ENCODE measurements at regions not wholly inside any gene's neighbourhood (a gene's known extent, or its start where the extent isn't known, plus 50 kb on each side); places are given as distances from the start of the nearest gene placed in this dataset.

- H3K4me1 ChIP-seq (ENCODE audit: control insufficient read depth in 5 of 5, insufficient read depth in 5 of 5, low read length in 5 of 5), result peaks cover 0 to 9% (median under 1%) of the 10 kb centered on the region in 5 donors
- 62 to 91% methylated on average over 13 of the region's 13 CpGs for WGBS, 2 donors
- no peak for DNase-seq
Observed at GRCh38 chr14:31944256-31945073, 132.6 kb upstream of the ARHGAP5 start.

DNA sequence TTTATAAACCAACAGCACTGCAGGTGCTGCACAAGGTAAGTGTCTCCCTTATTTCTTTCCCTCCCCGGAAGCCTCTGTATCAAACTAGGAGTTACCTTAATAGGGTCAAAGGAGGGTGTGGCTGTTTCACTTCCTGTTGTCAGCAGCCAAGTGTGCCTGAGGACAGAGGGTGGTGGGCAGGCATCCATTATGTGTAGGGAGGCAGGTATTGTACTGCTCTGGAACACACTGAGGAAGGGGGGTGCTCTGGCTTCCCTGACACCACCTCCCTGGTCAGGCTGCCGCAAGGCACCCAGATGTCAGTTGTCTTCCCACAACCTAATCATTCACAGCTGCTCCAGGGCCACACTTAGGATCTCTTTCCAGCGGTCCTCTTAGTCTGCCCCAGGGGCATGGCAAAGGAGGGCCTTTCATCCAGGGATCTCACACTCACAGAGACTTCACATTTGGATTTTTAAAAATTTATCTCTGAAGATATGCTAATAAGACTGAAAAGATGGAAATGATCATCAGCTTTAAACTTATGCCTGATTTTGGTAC is 132.0 kb upstream of the ARHGAP5 start:
- TF ChIP-seq, protein P1, sequence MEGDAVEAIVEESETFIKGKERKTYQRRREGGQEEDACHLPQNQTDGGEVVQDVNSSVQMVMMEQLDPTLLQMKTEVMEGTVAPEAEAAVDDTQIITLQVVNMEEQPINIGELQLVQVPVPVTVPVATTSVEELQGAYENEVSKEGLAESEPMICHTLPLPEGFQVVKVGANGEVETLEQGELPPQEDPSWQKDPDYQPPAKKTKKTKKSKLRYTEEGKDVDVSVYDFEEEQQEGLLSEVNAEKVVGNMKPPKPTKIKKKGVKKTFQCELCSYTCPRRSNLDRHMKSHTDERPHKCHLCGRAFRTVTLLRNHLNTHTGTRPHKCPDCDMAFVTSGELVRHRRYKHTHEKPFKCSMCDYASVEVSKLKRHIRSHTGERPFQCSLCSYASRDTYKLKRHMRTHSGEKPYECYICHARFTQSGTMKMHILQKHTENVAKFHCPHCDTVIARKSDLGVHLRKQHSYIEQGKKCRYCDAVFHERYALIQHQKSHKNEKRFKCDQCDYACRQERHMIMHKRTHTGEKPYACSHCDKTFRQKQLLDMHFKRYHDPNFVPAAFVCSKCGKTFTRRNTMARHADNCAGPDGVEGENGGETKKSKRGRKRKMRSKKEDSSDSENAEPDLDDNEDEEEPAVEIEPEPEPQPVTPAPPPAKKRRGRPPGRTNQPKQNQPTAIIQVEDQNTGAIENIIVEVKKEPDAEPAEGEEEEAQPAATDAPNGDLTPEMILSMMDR (IDR thresholded peaks at IDR 0.05; ENCODE audit: control extremely low read depth, extremely low read depth), result no peak
- 80 to 85% methylated on average over 3 of the region's 3 CpGs for WGBS, 2 donors
- no peak for DNase-seq

More at GRCh38 chr14:31944256-31945073, 132.6 kb upstream of the ARHGAP5 start:
- no peak overlapping the region for H3K9ac ChIP-seq (ENCODE audit: insufficient read depth in 1 of 2, low read length in 2 of 2)
- TF ChIP-seq, protein P1 (IDR thresholded peaks at IDR 0.05; ENCODE audit: control extremely low read depth, extremely low read depth), result no peak
- no peaks in the 10 kb centered on the region for H3K9me3 ChIP-seq (ENCODE audit: control insufficient read depth in 4 of 4, insufficient read depth in 3 of 4, low read length in 3 of 4)
- H3K27me3 ChIP-seq (ENCODE audit: control insufficient read depth in 3 of 3, insufficient read depth in 3 of 3, low read length in 2 of 3), result no peaks in the 10 kb centered on the region
- no peaks in the 10 kb centered on the region for H3K36me3 ChIP-seq (ENCODE audit: control insufficient read depth in 4 of 4, insufficient read depth in 4 of 4, low read length in 4 of 4)
- ATAC-seq (ENCODE audit: insufficient read depth, low FRiP score), result no peak
- H3K4me3 ChIP-seq, result no peak overlapping the region
- no peak overlapping the region for H3K27ac ChIP-seq (ENCODE audit: low read depth in 1 of 2, low read length in 1 of 2)

GRCh38 chr14:31945701-31946100 is 131.4 kb upstream of the ARHGAP5 start:
- H3K27me3 ChIP-seq (ENCODE audit: control insufficient read depth in 3 of 3, insufficient read depth in 3 of 3, low read length in 2 of 3), result no peaks in the 10 kb centered on the region
- peaks cover 3 to 20% (median 12%) of the 10 kb centered on the region in 5 donors for H3K4me1 ChIP-seq (ENCODE audit: control insufficient read depth in 5 of 5, insufficient read depth in 5 of 5, low read length in 5 of 5)
- H3K9me3 ChIP-seq (ENCODE audit: control insufficient read depth in 4 of 4, insufficient read depth in 3 of 4, low read length in 3 of 4), result no peaks in the 10 kb centered on the region
- no peak overlapping the region for H3K27ac ChIP-seq (ENCODE audit: low read depth in 1 of 2, low read length in 1 of 2)
- 72 to 76% methylated on average over 6 of the region's 6 CpGs for WGBS, 2 donors
- ATAC-seq (ENCODE audit: insufficient read depth, low FRiP score) (no peak), DNase-seq (no peak)
- TF ChIP-seq, protein P1 (IDR thresholded peaks at IDR 0.05; ENCODE audit: control extremely low read depth, extremely low read depth), result no peak
- no peaks in the 10 kb centered on the region for H3K36me3 ChIP-seq (ENCODE audit: control insufficient read depth in 4 of 4, insufficient read depth in 4 of 4, low read length in 4 of 4)
- H3K4me3 ChIP-seq, result no peak overlapping the region
- no peak overlapping the region for H3K9ac ChIP-seq (ENCODE audit: insufficient read depth in 1 of 2, low read length in 2 of 2)

More for the DNA sequence above, 132.0 kb upstream of the ARHGAP5 start:
- Histone ChIP-seq H3K27me3 (ENCODE audit: control insufficient read depth in 3 of 3, insufficient read depth in 3 of 3, low read length in 2 of 3) (no peaks in the 10 kb centered on the region), H3K4me3 (no peak overlapping the region), H3K9ac (ENCODE audit: insufficient read depth in 1 of 2, low read length in 2 of 2) (no peak overlapping the region), H3K27ac (ENCODE audit: low read depth in 1 of 2, low read length in 1 of 2) (no peak overlapping the region), H3K9me3 (ENCODE audit: control insufficient read depth in 4 of 4, insufficient read depth in 3 of 4, low read length in 3 of 4) (no peaks in the 10 kb centered on the region), H3K36me3 (ENCODE audit: control insufficient read depth in 4 of 4, insufficient read depth in 4 of 4, low read length in 4 of 4) (no peaks in the 10 kb centered on the region), H3K4me1 (ENCODE audit: control insufficient read depth in 5 of 5, insufficient read depth in 5 of 5, low read length in 5 of 5) (peaks cover 0 to 14% (median 7%) of the 10 kb centered on the region in 5 donors)
- ATAC-seq (ENCODE audit: insufficient read depth, low FRiP score), result no peak
